Right lobe of liver (tissue), 4 donors: ENCODE measurements at regions not wholly inside any gene's neighbourhood (a gene's known extent, or its start where the extent isn't known, plus 50 kb on each side); places are given as distances from the start of the nearest gene placed in this dataset.

ENCODE experiments used
- POLR2A ChIP-seq: fragments of 450-650 bp; IDR thresholded peaks from one replicate; pipeline ENCODE4 v1.6.1; 2017; ENCODE audit warnings: antibody characterized with exemption, mild to moderate bottlenecking
- TF ChIP-seq, protein P1 (sequence below), 4 donors: fragments of 200-600 bp in 3 of 4; fragments of 450-650 bp in 1 of 4; IDR thresholded peaks; one replicate each; pipeline versions ENCODE4 v1.5.1 to v1.8.0; 2016 to 2022; ENCODE audit warnings: antibody characterized with exemption in 4 of 4, mild to moderate bottlenecking in 2 of 4
- donor health status: DM: no; HTN: no; CAD: no.
- donor health status: DM: no; HTN: no; CAD: no.
- donor health status: DM: no; HTN: yes; CAD: no.

- no peak for TF ChIP-seq POLR2A
- TF ChIP-seq, protein P1, sequence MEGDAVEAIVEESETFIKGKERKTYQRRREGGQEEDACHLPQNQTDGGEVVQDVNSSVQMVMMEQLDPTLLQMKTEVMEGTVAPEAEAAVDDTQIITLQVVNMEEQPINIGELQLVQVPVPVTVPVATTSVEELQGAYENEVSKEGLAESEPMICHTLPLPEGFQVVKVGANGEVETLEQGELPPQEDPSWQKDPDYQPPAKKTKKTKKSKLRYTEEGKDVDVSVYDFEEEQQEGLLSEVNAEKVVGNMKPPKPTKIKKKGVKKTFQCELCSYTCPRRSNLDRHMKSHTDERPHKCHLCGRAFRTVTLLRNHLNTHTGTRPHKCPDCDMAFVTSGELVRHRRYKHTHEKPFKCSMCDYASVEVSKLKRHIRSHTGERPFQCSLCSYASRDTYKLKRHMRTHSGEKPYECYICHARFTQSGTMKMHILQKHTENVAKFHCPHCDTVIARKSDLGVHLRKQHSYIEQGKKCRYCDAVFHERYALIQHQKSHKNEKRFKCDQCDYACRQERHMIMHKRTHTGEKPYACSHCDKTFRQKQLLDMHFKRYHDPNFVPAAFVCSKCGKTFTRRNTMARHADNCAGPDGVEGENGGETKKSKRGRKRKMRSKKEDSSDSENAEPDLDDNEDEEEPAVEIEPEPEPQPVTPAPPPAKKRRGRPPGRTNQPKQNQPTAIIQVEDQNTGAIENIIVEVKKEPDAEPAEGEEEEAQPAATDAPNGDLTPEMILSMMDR (IDR thresholded peaks at IDR 0.05): no peak
Observed at GRCh38 chr6:50965495-50965894, 146.8 kb downstream of the TFAP2B start.
